ENCODE measurements at regions not wholly inside any gene's neighbourhood (a gene's known extent, or its start where the extent isn't known, plus 50 kb on each side); places are given as distances from the start of the nearest gene placed in this dataset.

- no peak for TF ChIP-seq CTCF (IDR thresholded peaks at IDR 0.05)
- TF ChIP-seq POLR2A (IDR thresholded peaks at IDR 0.05): no peak
Measured at GRCh38 chr13:47017476-47017875, 120.6 kb upstream of the HTR2A start.
